ACC112 (cell line): ENCODE measurements at regions not wholly inside any gene's neighbourhood (a gene's known extent, or its start where the extent isn't known, plus 50 kb on each side); places are given as distances from the start of the nearest gene placed in this dataset.

Experiments used
- H2AFZ ChIP-seq: fragments of 200-600 bp; sonication (generic); one replicate; pipeline ENCODE4 v1.6.0; 2017; ENCODE audit warnings: antibody characterized with exemption, low read length; ENCODE audit not compliant: unreplicated experiment
- H3K27ac ChIP-seq: fragments of 200-600 bp; sonication (generic); 2 replicates; pipeline ENCODE4 v1.5.1; 2014; ENCODE audit warnings: low read depth, mild to moderate bottlenecking, antibody characterized with exemption, low read length, moderate library complexity
- H3K27me3 ChIP-seq: fragments of 200-600 bp; sonication (generic); 2 replicates; pipeline ENCODE4 v1.6.1; 2014; ENCODE audit warnings: mild to moderate bottlenecking, antibody characterized with exemption, low read length, moderate library complexity, mixed read lengths; ENCODE audit not compliant: insufficient read depth
- H3K36me3 ChIP-seq: fragments of 200-600 bp; sonication (generic); 2 replicates; pipeline ENCODE4 v1.6.1; 2016; ENCODE audit warnings: mild to moderate bottlenecking, antibody characterized with exemption, low read length, moderate library complexity, mixed read lengths; ENCODE audit not compliant: insufficient read depth
- H3K4me1 ChIP-seq: fragments of 200-600 bp; sonication (generic); one replicate; pipeline ENCODE4 v1.6.1; 2016; ENCODE audit warnings: low read length, mixed read lengths; ENCODE audit not compliant: insufficient read depth, unreplicated experiment, control insufficient read depth
- H3K4me3 ChIP-seq: fragments of 200-600 bp; sonication (generic); 2 replicates; pipeline ENCODE4 v1.5.1; 2014; ENCODE audit warnings: mild to moderate bottlenecking, low read depth, low read length
- H3K79me2 ChIP-seq: fragments of 200-600 bp; sonication (generic); one replicate; pipeline ENCODE4 v1.6.0; 2016; ENCODE audit warnings: low read length; ENCODE audit not compliant: control insufficient read depth, unreplicated experiment, insufficient read depth

DNA sequence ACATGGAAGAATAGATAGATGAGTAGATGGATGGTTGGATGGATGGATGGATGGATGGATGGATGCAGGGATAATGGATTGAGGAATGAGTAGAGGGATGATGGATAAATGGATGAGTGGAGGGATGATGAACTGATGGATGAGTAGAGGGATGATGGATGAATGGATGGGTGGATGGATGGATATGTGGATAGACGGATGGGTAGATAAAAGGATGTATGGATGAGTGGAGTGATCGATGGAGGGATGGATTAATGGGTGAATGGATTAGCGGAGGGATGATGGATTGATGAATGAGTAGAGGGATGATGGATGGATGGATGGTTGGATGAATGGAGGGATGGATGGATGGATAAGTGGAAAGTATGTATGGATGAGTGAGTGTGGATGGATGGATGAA, 533.2 kb downstream of the RFC3 start:
- H3K4me1 ChIP-seq = peaks cover 16% of the 10 kb centered on the region
- H3K27me3 ChIP-seq = no peaks in the 10 kb centered on the region
- H2AFZ ChIP-seq = no peak overlapping the region
- H3K79me2 ChIP-seq = no peaks in the 10 kb centered on the region
- no peaks in the 10 kb centered on the region for H3K36me3 ChIP-seq
- H3K27ac ChIP-seq = no peak overlapping the region
- no peak overlapping the region for H3K4me3 ChIP-seq

DNA sequence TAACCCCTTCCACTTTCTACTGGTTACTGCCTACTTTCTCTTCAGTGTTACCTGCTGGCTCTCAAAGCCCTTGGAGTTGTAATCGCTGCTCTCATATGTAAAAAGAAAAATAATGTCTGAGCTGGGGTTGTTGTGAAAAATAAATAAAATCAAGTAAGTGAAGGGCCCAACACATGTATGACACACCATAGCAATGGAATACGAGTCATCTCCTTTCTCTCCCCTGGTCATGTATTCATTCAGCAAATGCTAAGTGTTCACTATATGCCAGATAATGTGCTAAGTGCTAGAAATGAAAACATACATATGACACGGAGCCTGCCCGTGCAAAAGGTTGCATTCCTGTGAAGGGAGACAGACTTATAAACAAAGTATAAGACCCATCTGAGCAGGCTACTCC, 535.0 kb downstream of the RFC3 start:
- Histone ChIP-seq H3K4me1 (peaks cover 31% of the 10 kb centered on the region), H3K27ac (no peak overlapping the region), H3K4me3 (no peak overlapping the region), H3K79me2 (no peaks in the 10 kb centered on the region), H3K36me3 (no peaks in the 10 kb centered on the region), H3K27me3 (no peaks in the 10 kb centered on the region), H2AFZ (no peak overlapping the region)

DNA sequence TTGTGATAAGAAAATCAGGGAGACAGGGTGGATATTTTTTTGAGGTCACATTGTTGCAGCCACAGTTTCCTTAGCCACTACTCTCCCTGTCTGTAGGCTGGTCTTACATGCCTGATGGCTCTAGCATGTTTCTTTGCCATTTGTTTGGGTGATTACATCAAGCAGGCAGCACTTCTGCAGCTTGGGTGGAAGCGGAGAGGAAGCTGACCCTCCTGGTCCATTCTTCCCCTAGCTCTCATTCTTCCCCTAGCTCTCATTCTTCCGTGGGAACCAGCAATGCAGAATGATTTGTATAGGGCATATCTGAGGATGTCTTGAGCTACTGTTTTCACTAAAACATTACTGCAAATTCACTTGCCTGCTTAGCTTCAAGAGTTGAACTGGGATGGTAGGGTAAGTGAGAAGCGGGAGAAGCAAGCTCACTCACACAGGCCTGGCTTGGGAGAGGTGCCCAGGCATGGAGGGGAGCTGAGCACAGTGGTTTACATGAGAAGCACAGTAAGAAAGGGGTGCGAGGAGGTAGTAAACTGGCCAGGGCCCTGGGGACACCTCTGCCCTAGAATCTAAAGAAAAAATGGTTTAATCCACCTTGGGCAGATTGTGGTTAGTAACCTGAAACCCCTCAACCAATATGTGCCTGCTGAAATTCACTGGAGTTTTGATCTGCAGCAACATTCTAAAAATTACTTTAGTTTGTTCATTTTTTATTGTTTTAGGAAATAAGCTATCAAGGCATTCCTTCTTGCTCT, 538.9 kb downstream of the RFC3 start:
- H3K4me1 ChIP-seq = peaks cover 38% of the 10 kb centered on the region
- no peaks in the 10 kb centered on the region for H3K36me3 ChIP-seq
- H3K27ac ChIP-seq = peak overlapping the region; percentile 62
- peak overlapping the region; percentile 3 for H2AFZ ChIP-seq
- 0 out of 2 replicates have a peak overlapping the region, but pooled peaks have one; percentile 12 for H3K4me3 ChIP-seq
- no peaks in the 10 kb centered on the region for H3K79me2 ChIP-seq
- no peaks in the 10 kb centered on the region for H3K27me3 ChIP-seq

DNA sequence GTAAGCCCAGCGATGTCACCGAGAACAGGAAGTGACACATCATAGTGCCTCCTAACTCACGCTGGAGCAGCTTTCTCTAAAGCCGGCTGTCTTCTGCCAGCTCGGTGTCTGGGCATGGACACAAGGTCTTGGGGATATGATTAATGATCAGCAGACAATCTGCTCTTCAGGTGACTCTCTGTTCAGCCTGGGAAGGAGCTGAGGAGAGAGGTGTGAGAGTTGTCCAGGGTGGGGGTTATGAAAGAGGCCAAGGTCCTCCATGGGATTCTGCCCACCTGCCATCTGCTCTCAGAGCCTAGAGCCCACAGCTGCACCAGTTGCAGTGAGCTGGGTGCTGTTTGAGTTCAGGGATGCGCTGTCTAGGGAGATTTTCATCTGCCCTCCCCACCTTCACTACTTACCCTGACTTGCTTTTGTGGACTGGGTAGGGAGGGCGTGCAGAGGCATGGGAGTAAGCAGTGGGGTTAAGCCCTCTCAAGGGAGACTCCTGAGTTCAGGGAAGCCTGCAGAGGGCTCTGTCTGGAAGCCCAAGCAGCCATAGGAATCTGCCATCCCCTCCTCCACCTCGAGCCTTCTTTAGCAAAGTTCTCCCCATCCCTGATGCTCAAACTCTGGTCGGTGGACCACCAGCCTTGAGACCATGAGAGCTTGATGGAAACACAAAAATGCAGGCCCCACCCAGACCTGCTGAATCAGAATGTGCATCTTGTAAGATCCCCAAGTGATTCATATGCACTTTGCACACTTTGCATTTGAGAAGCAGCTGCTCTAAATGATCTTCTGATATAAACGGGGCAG, 539.7 kb downstream of the RFC3 start:
- no peaks in the 10 kb centered on the region for H3K36me3 ChIP-seq
- H3K4me3 ChIP-seq = no peak overlapping the region
- H3K4me1 ChIP-seq = peaks cover 38% of the 10 kb centered on the region
- peak overlapping the region; percentile 62 for H3K27ac ChIP-seq
- no peaks in the 10 kb centered on the region for H3K27me3 ChIP-seq
- H3K79me2 ChIP-seq = no peaks in the 10 kb centered on the region
- H2AFZ ChIP-seq = peak overlapping the region; percentile 3

DNA sequence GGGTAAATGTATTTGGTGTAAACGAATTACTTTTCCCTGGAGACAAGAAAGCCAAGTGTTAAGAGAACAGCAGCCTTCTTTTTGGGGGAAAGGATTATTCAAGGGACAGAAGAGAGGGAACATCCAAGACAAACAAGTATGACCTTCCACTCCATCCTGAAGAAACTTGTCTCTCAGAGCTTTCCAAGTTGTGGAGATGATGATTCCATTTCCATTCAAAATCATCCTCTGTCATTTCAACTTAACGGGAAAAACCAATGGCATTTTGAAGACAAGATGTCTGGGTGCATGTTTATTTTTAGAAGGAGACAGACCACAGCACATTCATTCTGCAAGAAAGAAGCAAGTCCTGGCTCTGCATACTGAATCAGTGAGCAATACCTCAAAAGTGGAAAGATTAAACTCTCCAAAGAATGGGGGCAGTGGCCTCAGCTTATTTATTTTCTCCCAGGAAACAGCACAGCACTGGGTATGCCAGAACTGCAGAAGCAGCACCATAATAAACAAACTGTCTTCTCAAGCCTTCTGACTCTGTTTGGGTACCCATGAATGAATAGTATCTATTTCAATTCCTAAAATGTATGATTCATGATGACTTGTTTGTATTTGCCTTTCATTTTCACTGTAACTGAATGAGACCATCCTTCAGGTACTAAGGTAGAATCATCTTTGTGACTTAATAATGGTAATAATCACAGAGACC, 541.0 kb downstream of the RFC3 start:
- peak overlapping the region; percentile 19; the same call in 1 of the 2 replicates for H3K4me3 ChIP-seq
- no peak overlapping the region for H2AFZ ChIP-seq
- no peaks in the 10 kb centered on the region for H3K36me3 ChIP-seq
- peaks cover 32% of the 10 kb centered on the region for H3K4me1 ChIP-seq
- H3K79me2 ChIP-seq = no peaks in the 10 kb centered on the region
- peak overlapping the region; percentile 68 for H3K27ac ChIP-seq
- no peaks in the 10 kb centered on the region for H3K27me3 ChIP-seq

DNA sequence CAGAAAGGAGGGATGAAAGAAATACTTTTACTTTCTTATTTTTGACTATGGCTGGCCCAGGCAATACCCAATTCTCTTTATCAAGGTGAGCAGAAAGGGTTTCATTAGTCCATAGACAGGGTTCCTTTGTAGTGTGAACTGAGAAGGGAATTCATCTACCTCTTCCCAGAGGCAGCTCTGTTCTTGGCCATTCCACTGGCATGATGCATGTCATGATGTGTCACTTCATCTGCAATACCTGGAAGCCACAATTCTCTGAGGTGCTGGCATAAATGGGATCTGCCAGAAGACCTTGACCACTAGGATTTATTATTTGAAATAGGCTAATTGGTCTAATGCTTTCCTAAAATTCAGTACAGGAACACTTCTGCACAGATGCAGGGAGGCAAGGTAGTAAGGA, 542.8 kb downstream of the RFC3 start:
- H3K4me1 ChIP-seq = peaks cover 32% of the 10 kb centered on the region
- no peaks in the 10 kb centered on the region for H3K79me2 ChIP-seq
- H3K27ac ChIP-seq = no peak overlapping the region
- H2AFZ ChIP-seq = no peak overlapping the region
- no peak overlapping the region for H3K4me3 ChIP-seq
- H3K27me3 ChIP-seq = no peaks in the 10 kb centered on the region
- H3K36me3 ChIP-seq = no peaks in the 10 kb centered on the region

DNA sequence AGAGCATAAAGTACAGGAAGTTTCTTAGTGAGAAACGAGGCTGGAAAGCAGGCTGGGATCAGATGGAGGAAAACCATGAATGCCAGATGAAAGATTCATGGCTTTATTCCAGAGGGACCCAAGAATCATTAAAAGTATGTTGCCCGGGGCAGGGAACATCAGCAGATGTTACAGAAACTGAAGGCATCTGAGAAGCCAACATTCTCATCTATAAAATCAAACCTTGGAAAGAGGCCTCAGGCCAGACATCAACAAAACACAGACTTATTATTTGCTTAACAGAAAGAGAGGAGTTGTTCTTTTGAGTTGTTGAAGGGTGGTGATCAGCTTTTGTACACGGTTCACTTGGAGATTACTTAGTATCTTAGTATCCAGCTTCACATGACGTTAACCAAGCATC, 543.6 kb downstream of the RFC3 start:
- Histone ChIP-seq H2AFZ (no peak overlapping the region), H3K79me2 (no peaks in the 10 kb centered on the region), H3K4me3 (no peak overlapping the region), H3K27ac (no peak overlapping the region), H3K27me3 (no peaks in the 10 kb centered on the region), H3K4me1 (peaks cover 31% of the 10 kb centered on the region), H3K36me3 (no peaks in the 10 kb centered on the region)

DNA sequence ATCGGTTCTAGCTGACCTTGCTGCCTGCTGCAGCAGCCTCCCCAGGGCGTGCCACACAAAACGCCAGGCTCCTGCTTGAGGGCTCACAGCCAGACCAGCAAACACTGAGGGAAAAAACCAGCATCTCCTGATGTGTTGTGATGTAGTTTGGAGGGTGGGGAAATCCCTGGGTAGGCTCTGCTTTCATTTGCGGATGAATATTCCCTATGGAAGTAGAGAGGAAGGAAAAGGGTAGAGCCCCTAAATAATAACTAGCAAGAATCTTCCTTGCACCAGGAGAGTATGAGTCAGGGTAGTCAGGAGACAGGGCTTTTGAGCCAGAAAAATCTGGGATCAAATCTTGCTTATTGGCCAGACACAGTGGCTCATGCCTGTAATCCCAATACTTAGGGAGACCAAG, 545.3 kb downstream of the RFC3 start:
- Histone ChIP-seq H3K4me3 (no peak overlapping the region), H3K4me1 (peaks cover 14% of the 10 kb centered on the region), H3K79me2 (no peaks in the 10 kb centered on the region), H2AFZ (no peak overlapping the region), H3K36me3 (no peaks in the 10 kb centered on the region), H3K27ac (no peak overlapping the region), H3K27me3 (no peaks in the 10 kb centered on the region)

DNA sequence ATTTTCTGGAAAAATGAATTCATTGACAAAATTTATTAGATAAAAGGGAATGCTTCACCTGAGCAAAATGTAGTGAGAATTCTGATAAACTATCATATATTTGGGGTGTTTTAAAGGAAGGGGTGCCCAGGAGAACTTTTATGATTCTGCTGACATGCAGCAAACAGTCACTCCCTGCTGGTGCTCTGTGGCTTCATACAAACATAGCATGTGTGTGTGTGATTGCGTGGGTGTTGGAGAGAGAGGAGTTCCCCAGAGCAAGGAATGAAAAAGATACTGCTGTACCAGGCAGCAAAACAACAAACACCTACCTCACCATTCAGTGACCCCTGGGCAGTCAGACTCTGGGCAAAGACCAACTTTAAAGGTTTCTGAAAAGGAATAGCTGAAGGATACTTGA, 546.7 kb downstream of the RFC3 start:
- Histone ChIP-seq H3K27me3 (no peaks in the 10 kb centered on the region), H3K36me3 (no peaks in the 10 kb centered on the region), H3K27ac (no peak overlapping the region), H3K79me2 (no peaks in the 10 kb centered on the region), H3K4me1 (no peaks in the 10 kb centered on the region), H2AFZ (no peak overlapping the region), H3K4me3 (no peak overlapping the region)

DNA sequence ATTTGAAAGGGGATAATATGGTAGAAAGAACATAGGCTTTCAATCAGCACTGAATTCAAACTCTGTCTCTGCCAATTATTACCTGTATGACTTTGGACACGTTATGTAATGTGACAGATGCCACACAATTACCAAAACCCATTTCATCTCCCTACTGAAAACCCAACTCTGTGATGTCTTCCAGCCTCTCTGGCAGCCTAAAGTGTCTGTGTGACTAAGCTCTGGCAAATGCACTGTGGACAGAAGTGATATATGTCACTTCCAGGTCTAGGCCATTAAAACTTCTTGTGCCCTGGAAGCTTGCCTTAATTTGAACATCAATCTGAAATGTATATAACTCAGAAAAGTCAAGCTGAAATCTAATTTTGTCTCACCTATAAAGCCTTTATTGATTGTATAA, 552.0 kb downstream of the RFC3 start:
- H3K4me3 ChIP-seq = no peak overlapping the region
- no peaks in the 10 kb centered on the region for H3K4me1 ChIP-seq

More for the DNA sequence above, 552.0 kb downstream of the RFC3 start:
- Histone ChIP-seq H3K27ac (no peak overlapping the region), H3K27me3 (no peaks in the 10 kb centered on the region), H3K79me2 (no peaks in the 10 kb centered on the region), H2AFZ (no peak overlapping the region), H3K36me3 (no peaks in the 10 kb centered on the region)
